Left lung (tissue), 4 donors: ENCODE measurements at regions not wholly inside any gene's neighbourhood (a gene's known extent, or its start where the extent isn't known, plus 50 kb on each side); places are given as distances from the start of the nearest gene placed in this dataset.

ENCODE experiments used
- ATAC-seq: fragments of 200-7000 bp; cut with Tn5 transposase; one replicate; pipeline ENCODE4 v1.9.1; 2020; ENCODE audit warnings: moderate library complexity
- DNase-seq, 4 donors: peaks; one replicate each; pipeline ENCODE4 v3.0.0-alpha.2; 2013 to 2020
- H3K27ac ChIP-seq, 2 donors: fragments of 200-600 bp; sonication (generic) in 1 of 2; one replicate each; pipeline versions ENCODE4 v1.5.0 to v1.8.0; 2020 to 2021
- H3K27me3 ChIP-seq, 2 donors: fragments of 200-600 bp; sonication (generic) in 1 of 2; one replicate each; pipeline versions ENCODE4 v1.5.0 to v1.8.0; 2020 to 2021
- H3K36me3 ChIP-seq, 2 donors: fragments of 200-600 bp; sonication (generic) in 1 of 2; one replicate each; pipeline versions ENCODE4 v1.5.0 to v1.8.0; 2020 to 2021
- H3K4me1 ChIP-seq, 2 donors: fragments of 200-600 bp; one replicate each; pipeline ENCODE4 v1.8.0; 2021
- H3K4me3 ChIP-seq, 2 donors: fragments of 200-600 bp; sonication (generic) in 1 of 2; one replicate each; pipeline versions ENCODE4 v1.5.0 to v1.8.0; 2020 to 2021; ENCODE audit warnings: mild to moderate bottlenecking in 1 of 2
- H3K9me3 ChIP-seq, 2 donors: fragments of 200-600 bp; sonication (generic) in 1 of 2; one replicate each; pipeline versions ENCODE4 v1.5.0 to v1.8.0; 2020 to 2021
- CTCF ChIP-seq, 2 donors: fragments of 200-600 bp; sonication (generic) in 1 of 2; IDR thresholded peaks; one replicate each; pipeline versions ENCODE4 v1.5.0 to v1.8.0; 2021; ENCODE audit warnings: antibody characterized with exemption in 2 of 2
- intact Hi-C, 2 donors: fragments of 100-400 bp; cut with DNase I; formaldehyde crosslinking; loops; one replicate each; pipeline versions ENCODE4 v1.11.2 to v1.14.2; 2022
- donor health status: DM: no; HTN: yes; CAD: no.
- donor health status: DM: no; HTN: no; CAD: no.

DNA sequence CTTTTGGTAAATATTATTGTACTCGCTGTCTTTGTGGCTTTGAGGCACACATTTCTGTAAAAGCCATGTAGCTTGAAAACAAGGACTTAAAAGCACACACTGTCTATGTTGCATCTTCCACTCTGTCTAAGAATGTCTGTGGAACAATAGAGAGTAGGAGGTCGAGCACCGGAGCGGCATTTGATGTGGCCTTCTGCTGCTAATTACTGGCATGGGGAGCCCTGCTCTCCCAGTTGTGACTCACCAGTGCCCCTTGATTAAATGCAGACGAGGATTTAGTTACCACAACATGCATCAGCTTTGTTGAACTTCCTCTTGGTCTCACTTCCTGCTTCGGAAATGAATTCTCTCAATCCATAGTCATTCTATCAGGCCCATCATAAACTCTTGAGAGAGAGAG is 680.7 kb upstream of the SLC35B3 start:
- peak in 1 of 4 donors; percentile 19 for DNase-seq
- no peak for TF ChIP-seq CTCF (IDR thresholded peaks at IDR 0.05)
- H3K4me3 ChIP-seq, result no peak overlapping the region
- H3K36me3 ChIP-seq, result no peaks in the 10 kb centered on the region
- intact Hi-C loops, result no loop called here
- no peaks in the 10 kb centered on the region for H3K27me3 ChIP-seq
- no peak for ATAC-seq
- H3K9me3 ChIP-seq, result no peaks in the 10 kb centered on the region
- no peaks in the 10 kb centered on the region for H3K4me1 ChIP-seq
- H3K27ac ChIP-seq, result no peak overlapping the region

GRCh38 chr6:9112544-9112943 is 677.2 kb upstream of the SLC35B3 start:
- Histone ChIP-seq H3K4me3 (no peak overlapping the region), H3K27me3 (no peaks in the 10 kb centered on the region), H3K27ac (no peak overlapping the region), H3K36me3 (no peaks in the 10 kb centered on the region), H3K4me1 (no peaks in the 10 kb centered on the region), H3K9me3 (no peaks in the 10 kb centered on the region)
- TF ChIP-seq CTCF (IDR thresholded peaks at IDR 0.05), result no peak
- no peak for DNase-seq
- ATAC-seq, result no peak
- intact Hi-C loops, result no loop called here

- Histone ChIP-seq H3K36me3 (no peaks in the 10 kb centered on the region), H3K27me3 (no peaks in the 10 kb centered on the region), H3K27ac (no peak overlapping the region), H3K4me3 (no peak overlapping the region), H3K9me3 (peaks cover 0 to 2% of the 10 kb centered on the region in 2 donors), H3K4me1 (no peaks in the 10 kb centered on the region)
- intact Hi-C loops, result no loop called here
- ATAC-seq, result no peak
- peak in 1 of 4 donors; percentile 16 for DNase-seq
- no peak for TF ChIP-seq CTCF (IDR thresholded peaks at IDR 0.05)
These were observed 668.7 kb upstream of the SLC35B3 start for GRCh38 chr6:9103876-9104521.

GRCh38 chr6:9101920-9102319 is 666.6 kb upstream of the SLC35B3 start:
- ATAC-seq, result no peak
- no peak for DNase-seq
- Histone ChIP-seq H3K4me3 (no peak overlapping the region), H3K9me3 (peaks cover 0 to 2% of the 10 kb centered on the region in 2 donors), H3K36me3 (no peaks in the 10 kb centered on the region), H3K4me1 (no peaks in the 10 kb centered on the region), H3K27ac (no peak overlapping the region), H3K27me3 (no peaks in the 10 kb centered on the region)
- TF ChIP-seq CTCF (IDR thresholded peaks at IDR 0.05), result no peak
- intact Hi-C loops, result no loop called here

- Histone ChIP-seq H3K9me3 (peaks cover 0 to 2% of the 10 kb centered on the region in 2 donors), H3K27ac (no peak overlapping the region), H3K4me3 (no peak overlapping the region), H3K4me1 (no peaks in the 10 kb centered on the region), H3K36me3 (no peaks in the 10 kb centered on the region), H3K27me3 (no peaks in the 10 kb centered on the region)
- no peak for TF ChIP-seq CTCF (IDR thresholded peaks at IDR 0.05)
- DNase-seq (peak in 2 of 4 donors; percentile 20 to 37), ATAC-seq (no peak)
- intact Hi-C loops, result no loop called here
These were observed 665.7 kb upstream of the SLC35B3 start for GRCh38 chr6:9100869-9101580.
